ENCODE measurements at regions not wholly inside any gene's neighbourhood (a gene's known extent, or its start where the extent isn't known, plus 50 kb on each side); places are given as distances from the start of the nearest gene placed in this dataset.

GRCh38 chr4:122221322-122221721 lies 69.2 kb downstream of the BLTP1 start:
- TF ChIP-seq CTCF (conservative IDR thresholded peaks at IDR 0.05) (no peak), ZFX (IDR thresholded peaks at IDR 0.05) (no peak)

Data from C4-2B (cell line).